GM20431 (cell line): ENCODE measurements at regions not wholly inside any gene's neighbourhood (a gene's known extent, or its start where the extent isn't known, plus 50 kb on each side); places are given as distances from the start of the nearest gene placed in this dataset.

ENCODE experiments used
- in situ Hi-C: fragments of 300-500 bp; cut with MseI, MboI; formaldehyde crosslinking; loops from one replicate; pipeline ENCODE4 v1.15.0; 2020; ENCODE audit warnings: low sequenced_read_pairs; ENCODE audit not compliant: unreplicated experiment

DNA sequence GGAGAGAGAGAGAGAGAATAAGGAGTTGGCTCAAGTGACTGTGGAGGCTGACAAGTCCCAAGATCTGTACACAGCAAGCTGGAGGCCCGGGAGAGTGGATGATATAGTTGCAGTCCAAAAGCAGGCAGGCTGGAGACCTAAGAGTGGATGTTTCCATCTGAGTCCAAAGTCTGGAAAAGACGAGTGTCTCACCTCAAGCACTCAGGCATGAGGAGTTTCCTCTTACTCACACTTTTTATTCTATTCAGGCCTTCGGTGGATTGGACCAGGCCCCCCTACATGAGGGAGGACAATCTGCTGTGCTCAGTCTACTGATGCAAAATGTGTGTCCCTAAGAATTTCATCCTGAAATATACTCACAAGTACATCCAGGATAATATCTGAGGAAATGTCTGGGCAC lies 484.6 kb downstream of the VRK1 start:
- in situ Hi-C loops = no loop called here

DNA sequence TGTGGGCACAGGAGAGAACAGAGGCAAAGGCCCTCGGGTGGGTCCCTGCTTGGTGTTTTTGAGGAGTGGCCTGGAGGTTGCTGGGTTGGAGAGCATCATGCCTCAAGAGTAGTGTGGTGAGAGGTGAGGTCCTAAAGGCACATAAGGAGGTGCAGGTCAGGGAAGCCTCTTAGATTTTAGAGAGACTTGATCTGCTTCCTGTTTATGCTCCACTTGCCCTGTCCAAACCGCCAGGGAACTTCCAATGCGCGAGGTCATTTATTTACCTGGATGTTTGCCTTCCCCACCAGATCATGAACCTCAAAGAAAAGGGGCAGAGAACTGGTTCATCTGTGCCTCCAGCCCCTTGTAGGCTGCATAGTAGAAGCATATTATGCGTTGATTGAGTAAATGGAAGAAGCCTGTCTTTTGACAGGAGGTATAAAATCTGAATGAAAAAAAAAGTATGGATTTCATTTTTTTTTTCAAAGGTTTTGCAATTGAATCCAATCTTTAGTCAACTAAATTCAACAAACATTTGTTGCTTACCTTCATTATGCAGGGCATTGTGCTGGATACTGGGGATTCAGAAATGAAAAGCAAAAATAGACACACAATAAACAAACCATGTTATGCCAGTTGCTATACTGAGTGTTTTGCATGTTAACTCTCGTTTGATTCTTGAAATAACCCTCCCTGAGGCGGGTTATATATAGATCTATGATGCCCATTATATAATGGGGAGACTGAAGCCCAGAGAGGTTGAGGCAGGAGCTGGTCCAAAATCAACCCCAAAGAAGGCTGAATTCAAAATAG lies 485.2 kb downstream of the VRK1 start:
- in situ Hi-C loops = no loop called here

DNA sequence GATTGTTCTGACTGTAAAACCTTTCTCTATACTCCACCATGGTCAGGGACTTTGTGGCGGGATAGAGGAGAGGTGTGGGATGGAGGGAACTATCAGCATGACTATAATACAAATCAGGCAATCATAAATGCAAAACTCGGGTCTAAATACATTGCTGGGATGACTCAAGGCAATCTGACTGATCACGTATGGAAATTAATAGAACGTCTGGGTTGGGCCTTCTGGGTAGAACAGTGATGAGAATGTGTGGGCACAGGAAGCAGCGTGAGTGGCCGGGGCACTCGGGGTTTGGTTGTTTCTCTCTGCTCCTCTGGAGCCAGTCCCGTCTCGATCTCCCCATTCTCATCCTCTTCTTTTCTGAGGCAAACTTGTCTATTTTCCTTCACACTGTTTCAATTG lies 485.8 kb downstream of the VRK1 start:
- in situ Hi-C loops = no loop called here

DNA sequence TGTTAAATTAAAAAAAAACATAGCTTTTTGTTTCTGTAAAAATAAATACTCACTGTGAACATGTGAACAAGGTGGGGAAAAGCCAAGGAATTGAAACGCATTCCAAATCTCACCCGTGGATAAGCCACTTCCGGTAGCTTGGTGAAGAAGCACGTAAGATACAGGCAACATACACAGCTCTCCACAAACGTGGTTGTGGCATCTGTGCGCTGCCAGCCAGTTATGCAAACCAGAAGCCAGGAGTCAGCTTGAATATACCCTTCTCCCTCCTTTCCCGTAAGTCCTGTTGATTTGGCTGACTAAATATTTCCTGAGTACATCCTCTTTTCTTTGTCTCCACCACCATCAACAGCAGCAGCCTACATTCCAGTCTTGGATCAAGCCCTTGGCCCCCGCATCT lies 486.2 kb downstream of the VRK1 start:
- in situ Hi-C loops = no loop called here

DNA sequence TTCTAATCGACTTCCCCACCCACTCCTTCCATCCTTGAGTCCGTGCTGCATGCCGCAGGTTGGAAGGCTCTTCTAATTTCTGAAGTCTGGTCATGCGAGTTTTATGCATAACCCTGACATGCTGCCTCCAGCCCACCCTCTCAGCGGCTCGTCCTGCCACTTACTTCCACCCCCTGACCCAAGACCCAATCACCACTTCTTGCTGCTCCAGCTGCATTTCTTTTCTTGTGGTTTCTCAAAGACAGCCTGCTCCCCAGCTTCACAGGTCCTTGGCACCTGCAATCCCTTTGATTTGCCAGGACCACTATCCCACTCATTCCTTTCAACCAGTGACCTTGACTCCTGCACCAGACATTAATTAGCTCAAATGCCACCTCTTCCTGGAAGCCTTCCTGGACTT lies 486.7 kb downstream of the VRK1 start:
- in situ Hi-C loops = no loop called here

DNA sequence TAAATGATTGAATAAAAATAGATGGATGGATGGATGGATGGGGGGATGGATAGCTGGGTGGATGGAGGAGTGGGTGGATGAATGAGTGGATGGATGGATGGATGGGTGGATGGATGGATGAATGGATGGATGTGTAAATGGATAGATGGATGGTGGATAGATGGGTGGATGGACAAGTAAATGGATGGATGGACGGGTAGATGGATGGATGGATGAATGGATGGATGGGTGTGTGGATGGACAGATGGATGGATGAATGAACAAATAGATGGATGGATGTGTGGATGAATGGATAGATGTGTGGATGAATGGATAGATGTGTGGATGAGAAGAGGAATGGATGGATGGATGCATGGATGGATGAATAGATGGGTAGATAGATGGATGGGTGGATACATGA lies 490.8 kb downstream of the VRK1 start:
- in situ Hi-C loops = no loop called here

DNA sequence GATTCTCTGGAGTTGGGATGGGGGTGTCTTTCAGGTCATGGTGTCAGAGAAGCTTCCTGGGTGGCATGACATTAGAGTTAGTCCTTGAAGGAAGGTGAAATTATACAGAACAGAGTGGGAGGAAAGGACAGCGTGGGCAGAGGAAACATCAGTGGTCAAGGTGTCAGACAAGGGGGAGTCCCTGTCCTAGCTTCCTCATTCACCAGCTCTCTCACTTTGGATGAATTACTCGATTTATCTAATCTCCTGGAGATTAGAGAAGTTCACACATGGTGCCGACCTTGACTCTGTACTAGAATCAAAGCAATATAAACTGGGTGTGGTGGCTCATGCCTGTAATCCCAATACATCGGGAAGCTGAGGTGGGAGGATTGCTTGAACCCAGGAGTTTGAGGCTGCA lies 492.9 kb downstream of the VRK1 start:
- in situ Hi-C loops = no loop called here

DNA sequence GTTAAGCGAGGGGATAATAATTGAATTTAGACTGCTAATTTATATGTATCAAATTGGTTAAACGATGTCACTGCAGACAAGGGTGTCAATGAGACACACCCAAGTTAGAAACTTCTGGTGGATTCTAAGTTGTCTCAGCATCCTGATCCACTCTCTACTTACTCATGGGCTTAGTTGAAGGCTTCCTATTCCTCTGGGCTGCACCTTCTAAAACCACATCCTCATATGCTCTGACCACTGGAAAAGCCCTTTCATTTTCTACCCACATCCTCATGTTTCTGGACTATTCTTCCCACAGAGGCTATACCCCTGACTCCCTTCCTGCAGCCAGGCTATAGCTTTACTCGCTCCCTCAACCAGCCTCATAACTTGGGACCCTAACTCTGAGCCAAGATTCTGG lies 493.8 kb downstream of the VRK1 start:
- in situ Hi-C loops = no loop called here

DNA sequence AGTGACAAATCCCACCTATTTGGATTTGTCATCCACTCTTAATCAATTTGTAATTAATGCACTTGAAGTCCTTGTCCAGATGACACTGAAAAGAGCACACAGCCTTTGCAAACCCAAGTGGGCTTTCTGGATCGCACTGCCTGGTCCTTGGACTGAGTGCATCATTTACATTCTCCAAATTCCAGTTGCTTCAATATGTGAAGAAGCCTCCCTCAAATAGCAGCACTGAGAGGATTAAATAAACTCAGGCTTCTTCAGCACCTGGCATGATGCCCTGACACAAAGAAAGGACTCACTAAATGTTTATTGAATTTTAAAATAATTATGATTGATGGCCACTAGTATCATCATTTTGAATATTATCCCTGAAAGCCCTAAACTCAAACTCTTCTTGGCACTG lies 496.5 kb downstream of the VRK1 start:
- in situ Hi-C loops = no loop called here

DNA sequence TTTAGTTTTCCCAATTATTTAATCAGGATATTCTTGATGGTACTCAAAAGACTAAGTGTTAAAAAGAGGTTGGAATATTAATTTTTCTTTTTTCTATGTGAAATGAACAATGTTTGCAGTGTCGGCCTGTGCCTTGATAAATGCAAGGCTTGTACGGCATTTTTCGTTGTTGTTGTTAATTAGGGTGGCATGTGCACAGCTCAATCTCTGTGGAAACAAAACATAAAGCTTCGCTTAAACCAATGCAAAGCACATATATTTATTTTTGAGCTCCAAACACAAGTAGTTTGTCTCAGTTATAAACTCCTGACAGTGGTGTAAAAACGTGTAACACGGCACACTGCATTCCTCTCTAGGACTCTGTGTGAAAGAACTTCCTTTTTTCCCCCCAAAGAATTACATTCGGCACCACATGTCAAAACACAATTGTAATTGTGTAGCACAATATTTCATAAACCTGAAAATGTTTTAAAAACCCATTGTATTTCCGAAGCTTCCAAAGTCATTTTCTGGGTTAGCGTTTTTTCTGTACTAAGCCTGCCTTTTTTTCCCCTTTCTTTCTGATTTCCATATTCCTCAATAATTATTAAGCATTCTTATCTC lies 498.0 kb downstream of the VRK1 start:
- in situ Hi-C loops = no loop called here

DNA sequence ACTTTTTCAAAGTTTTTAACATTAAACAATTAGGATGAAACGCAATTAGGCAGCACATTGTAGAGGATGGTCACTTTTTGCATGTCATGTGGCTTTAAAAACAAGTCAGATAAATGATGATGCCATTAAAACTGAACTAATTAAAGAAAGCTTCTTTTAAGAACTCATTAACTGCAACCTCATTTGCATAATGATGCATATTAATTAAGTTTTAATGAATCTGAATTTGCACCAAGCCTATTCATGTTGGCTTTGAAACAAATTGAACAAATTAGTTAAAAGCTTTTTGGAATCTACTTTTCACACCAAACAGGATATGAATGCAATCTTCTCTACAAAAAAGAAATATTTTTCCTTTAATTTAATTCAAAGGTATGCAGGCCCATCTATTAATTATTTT lies 499.0 kb downstream of the VRK1 start:
- in situ Hi-C loops = no loop called here

DNA sequence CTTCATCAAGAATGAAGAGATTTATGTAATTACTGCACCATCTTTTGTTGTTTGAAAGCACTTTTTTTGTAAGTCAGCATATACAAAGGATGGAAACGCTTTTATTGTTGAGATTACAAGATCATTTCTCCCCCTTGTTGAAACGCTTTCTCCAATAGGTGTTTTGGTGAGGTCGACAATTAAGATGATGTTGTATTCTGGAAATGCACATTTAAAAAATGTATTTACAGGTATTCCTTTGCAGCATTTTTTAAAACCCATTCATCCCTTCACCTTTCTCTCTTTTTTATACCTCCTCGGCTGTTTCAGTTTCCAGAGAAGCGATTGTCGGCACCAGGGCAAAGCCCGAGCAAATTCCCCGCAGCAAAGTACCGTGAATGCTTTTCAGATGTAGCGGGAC lies 499.9 kb downstream of the VRK1 start:
- in situ Hi-C loops = no loop called here

DNA sequence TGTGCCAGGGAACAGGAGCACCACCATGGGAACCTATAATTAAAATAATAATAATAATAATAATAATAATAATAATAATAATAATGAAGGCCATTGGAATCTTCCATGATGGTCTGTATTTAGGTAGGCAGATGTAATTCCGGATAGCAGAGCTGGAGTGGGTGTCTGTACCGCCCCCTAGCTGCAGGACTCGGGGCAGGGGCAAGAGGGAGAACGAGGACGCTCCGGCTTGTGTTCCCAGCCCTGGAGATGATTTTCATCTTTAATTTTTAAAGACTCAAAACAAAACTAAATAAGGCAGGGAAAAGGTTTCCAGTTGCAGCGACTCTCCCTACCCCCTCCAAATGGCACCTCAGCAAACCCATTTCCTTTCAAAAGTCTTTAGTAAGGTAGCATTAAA lies 501.1 kb downstream of the VRK1 start:
- in situ Hi-C loops = no loop called here

DNA sequence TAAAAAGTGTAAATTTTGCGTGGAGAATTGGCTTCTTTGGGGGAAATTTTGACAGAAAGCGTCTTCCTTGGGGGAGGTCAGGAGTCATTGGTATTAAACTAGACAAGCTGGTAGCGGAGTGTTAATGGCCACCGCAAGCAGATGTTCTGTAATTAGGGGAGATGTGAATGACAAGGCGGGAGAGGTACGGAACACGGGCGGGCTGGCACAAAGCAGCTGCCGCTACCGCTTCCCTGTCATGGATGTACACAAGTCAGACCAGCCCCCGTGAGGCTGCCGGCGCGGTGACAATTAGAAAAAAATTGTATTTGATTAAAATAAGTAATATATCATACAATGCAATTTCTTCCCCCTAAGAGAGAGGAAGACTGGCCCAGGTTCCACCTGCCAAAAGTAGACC lies 501.6 kb downstream of the VRK1 start:
- in situ Hi-C loops = no loop called here

DNA sequence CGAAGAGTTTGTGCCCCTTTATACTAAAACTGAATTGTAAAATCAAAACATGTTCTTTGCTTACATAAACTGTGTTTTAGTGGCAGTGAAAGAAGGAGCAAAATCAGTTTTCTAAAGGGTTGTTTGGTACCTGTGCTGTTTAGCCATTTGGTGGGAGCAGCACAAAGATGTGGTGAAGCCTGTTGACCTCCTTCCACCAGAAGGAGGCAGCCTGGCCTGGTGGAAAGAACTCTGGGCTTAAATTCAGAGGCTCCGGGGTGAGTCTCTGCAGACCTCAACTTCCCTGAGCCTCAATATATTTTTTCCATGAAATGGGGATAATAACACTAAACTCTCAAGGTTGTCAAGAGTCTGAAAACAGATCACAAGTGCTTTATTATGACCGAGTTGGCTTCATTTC lies 502.5 kb downstream of the VRK1 start:
- in situ Hi-C loops = no loop called here

DNA sequence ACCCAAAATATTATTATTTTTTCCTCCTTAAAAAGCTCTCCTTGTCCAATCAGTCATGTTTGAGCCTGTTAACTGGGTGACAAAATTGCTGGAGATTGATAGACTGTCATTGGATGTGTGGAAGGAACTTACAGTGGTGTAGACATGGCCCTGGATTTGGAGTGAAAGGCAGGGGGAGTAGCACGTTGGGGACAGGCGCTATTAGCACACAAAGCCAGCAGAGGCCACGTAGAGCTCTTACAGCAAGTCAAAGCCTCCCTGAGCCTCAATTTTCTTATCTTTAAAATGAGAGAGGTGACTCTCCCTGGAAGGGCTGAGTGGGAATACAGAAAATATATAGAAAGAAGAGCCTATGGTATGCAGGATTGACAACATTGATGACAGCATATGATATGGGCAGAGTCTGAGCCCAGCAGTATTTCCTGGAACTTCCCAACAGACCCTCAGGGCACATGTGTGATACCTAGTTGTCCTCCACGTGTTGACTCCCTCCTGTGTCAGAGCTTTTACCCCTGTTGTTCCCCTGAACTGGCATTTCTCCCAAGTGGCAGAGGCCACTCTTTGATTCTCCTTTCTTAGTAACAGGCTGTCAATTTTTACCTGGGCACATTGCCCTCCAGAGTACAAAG lies 504.9 kb downstream of the VRK1 start:
- in situ Hi-C loops = no loop called here

DNA sequence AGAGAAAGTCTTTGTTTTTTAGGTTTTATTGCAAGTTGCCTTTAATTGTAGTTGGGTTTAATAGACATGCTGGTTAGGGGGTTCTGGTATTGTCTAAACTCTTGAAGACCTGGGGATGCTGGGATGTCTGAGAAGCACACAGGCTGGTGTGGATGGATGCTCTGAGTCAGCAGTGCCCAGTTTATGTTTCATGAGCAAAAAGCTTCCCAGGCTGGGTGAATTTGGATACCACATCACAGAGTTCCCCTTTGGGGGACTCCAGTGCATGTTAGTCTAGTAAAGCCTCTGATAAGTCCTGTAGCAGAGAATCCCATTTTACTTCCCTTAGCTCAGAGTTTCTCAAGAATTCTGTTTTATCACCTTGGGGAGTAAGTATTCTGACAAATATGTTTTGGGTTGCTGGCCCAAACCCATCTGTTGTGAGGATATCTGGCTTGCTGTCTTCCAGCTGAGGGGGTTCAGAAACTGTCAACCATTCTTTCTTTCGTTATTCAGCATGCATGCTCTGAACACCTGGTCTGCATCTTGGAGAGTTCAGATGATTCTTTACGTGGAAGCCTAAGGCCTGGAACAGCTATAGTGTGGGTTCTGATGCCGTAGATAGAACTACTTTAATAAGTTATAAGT lies 509.1 kb downstream of the VRK1 start:
- in situ Hi-C loops = no loop called here

DNA sequence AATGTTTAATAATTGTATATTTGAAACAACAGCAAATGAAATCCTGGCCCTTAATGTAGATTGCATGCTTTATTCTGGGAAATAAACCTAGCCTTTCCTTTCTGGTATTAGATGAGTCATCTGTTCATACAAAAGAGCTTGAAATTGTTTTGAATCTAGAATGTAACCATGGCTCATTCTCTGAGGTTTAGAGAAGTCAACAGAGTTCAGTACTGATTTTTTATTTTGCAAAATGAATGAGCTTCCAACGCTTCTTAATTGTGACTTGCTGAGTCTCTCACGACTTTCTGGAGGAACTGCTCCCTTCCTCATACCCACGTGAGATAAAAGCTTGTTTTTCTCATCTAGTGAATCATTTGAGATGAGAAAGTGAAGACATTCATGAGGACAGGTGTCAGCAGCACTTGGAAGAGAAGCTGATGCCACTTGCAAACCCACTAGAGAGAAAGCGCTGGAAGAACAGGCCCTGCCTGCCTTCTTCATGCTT lies 509.6 kb downstream of the VRK1 start:
- in situ Hi-C loops = no loop called here

DNA sequence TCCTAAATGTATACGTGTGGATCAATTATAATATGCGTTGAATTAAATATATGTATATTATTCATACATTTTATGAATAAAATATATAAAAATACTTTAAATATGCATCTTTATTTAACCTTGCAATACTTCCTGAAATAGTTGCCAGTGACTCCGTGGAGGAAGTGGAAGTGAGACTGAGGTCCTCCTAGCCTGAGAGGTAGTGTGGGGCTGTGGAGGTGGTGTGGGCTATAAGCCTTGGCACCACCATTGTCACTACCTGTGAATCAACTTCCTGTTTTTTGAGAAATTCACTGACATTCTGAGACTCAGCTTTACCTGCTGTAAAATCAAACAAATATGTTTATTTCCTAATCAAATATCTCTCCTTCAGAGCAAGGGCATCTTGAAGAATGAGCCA lies 514.2 kb downstream of the VRK1 start:
- in situ Hi-C loops = no loop called here

DNA sequence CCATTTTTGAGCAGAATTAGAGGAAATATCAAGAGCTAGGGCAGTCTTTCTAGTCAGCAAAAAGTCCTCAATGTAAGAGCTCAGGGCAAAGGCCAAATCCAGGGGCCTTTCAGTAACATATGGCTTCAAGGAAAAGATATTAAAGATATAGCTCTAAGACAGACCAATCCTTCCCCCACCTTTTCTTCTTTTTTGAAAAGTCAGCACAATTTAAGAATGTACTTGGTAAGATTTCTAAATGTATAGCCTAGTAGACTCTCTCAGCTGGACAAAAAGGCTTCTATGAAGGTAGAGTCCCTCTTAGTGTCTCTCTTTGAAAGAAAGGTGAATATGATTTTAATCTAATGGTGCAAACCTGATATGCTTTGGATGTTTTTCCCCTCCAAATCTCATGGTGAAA lies 515.7 kb downstream of the VRK1 start:
- in situ Hi-C loops = no loop called here

DNA sequence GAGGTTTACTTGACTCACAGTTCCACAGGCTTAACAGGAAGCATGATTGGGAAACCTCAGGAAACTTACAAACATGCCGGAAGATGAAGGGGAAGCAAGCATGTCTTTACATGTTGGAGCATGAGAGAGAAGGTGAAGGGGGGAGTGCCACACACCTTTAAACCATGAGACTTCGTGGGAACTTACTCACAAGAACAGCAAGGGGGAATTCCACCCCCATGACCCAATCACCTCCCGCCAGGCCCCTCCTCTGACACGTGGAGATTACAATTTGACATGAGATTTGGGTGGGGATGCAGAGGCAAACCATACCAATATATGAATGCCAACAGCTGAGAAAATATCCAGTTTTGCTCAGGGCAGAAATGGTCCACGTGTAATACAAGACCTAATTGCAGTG lies 518.6 kb downstream of the VRK1 start:
- in situ Hi-C loops = no loop called here
